ENCODE measurements at regions not wholly inside any gene's neighbourhood (a gene's known extent, or its start where the extent isn't known, plus 50 kb on each side); places are given as distances from the start of the nearest gene placed in this dataset.

DNA sequence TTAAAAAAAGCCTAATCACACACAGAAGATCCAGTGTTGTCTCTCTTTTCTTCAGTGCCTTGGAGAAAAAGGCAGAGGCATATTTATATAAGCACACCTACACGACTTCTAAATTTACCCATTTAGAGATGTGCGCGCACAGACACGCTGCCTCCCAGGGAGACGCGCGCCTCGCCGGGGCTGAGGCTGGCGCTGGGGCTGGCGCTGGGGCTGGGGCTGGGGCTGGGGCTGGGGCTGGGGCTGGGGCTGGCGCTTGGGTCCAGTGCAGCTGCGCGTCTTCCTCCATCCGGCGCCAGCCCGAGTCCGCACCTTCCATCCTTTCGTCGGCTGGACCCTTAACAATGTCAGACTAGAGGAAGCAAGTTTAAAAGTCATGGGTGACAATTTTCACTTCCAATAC lies 118.4 kb upstream of the ARID2 start:
- TF ChIP-seq CTCF (IDR thresholded peaks at IDR 0.05; ENCODE audit: low read length), result no peak
- no peak for TF ChIP-seq EZH2 (optimal IDR thresholded peaks at IDR 0.05; ENCODE audit: low read depth, low read length)

Data from MM.1S (cell line).